IPS-20b (cell line): ENCODE measurements at regions not wholly inside any gene's neighbourhood (a gene's known extent, or its start where the extent isn't known, plus 50 kb on each side); places are given as distances from the start of the nearest gene placed in this dataset.

Experiments used
- H3K27ac ChIP-seq: one replicate; pipeline ENCODE4 v1.5.1; 2013; ENCODE audit warnings: low read length
- H3K27me3 ChIP-seq: 2 replicates; pipeline ENCODE4 v1.6.1; 2013; ENCODE audit warnings: mild to moderate bottlenecking, low read length, inconsistent platforms; ENCODE audit not compliant: insufficient read depth
- H3K36me3 ChIP-seq: 2 replicates; pipeline ENCODE4 v1.6.1; 2013; ENCODE audit warnings: low read depth, mild to moderate bottlenecking, inconsistent platforms, low read length, moderate library complexity; ENCODE audit not compliant: insufficient read depth
- H3K4me1 ChIP-seq: 2 replicates; pipeline ENCODE4 v1.6.1; 2013; ENCODE audit warnings: mild to moderate bottlenecking, control low read depth, inconsistent platforms, low read length, moderate library complexity; ENCODE audit not compliant: insufficient read depth
- H3K4me3 ChIP-seq: 2 replicates; pipeline ENCODE4 v1.5.1; 2013; ENCODE audit warnings: mild to moderate bottlenecking, low read length, inconsistent platforms
- H3K9ac ChIP-seq: 2 replicates; pipeline ENCODE4 v1.6.1; 2013; ENCODE audit warnings: low read depth, mild to moderate bottlenecking, inconsistent platforms, low read length, moderate library complexity
- H3K9me3 ChIP-seq: 2 replicates; pipeline ENCODE4 v1.6.1; 2013; ENCODE audit warnings: mild to moderate bottlenecking, low read depth, low read length, inconsistent platforms; ENCODE audit not compliant: insufficient read depth

DNA sequence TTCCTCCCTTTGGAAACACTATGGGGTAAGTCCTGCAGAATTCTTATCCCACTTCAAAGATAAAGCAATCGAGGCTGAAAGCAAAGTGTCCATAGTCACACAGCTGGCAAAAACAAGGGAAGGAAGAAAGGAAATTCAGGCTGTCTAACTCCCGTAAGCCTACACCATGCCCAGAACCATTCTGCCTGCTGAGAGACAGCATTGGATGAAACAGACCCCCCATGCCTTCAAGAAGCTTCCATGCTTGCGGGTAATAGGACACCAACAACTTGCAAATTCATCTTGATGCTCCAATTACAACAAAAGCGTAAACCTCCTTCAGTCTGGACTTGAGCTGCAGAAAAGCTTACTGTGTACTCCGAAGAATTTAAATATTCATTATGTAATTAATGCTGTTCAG lies 181.1 kb upstream of the WWC1 start:
- H3K9ac ChIP-seq, result no peak overlapping the region
- no peaks in the 10 kb centered on the region for H3K27me3 ChIP-seq
- H3K4me1 ChIP-seq, result peaks cover 26% of the 10 kb centered on the region
- H3K4me3 ChIP-seq, result no peak overlapping the region
- no peaks in the 10 kb centered on the region for H3K9me3 ChIP-seq
- H3K27ac ChIP-seq, result no peak overlapping the region
- H3K36me3 ChIP-seq, result no peaks in the 10 kb centered on the region

- Histone ChIP-seq H3K9me3 (no peaks in the 10 kb centered on the region), H3K4me3 (no peak overlapping the region), H3K27me3 (no peaks in the 10 kb centered on the region), H3K36me3 (no peaks in the 10 kb centered on the region), H3K9ac (no peak overlapping the region), H3K4me1 (peaks cover 18% of the 10 kb centered on the region), H3K27ac (no peak overlapping the region)
Measured at GRCh38 chr5:168110870-168111832, 180.3 kb upstream of the WWC1 start.

- Histone ChIP-seq H3K9ac (no peak overlapping the region), H3K4me3 (no peak overlapping the region), H3K27me3 (no peaks in the 10 kb centered on the region), H3K36me3 (no peaks in the 10 kb centered on the region), H3K9me3 (no peaks in the 10 kb centered on the region), H3K4me1 (peaks cover 28% of the 10 kb centered on the region; the same call in 1 of the 2 replicates), H3K27ac (no peak overlapping the region)
Measured at GRCh38 chr5:168114444-168115017, 176.9 kb upstream of the WWC1 start.

GRCh38 chr5:168117469-168117868 lies 174.0 kb upstream of the WWC1 start:
- Histone ChIP-seq H3K27me3 (no peaks in the 10 kb centered on the region), H3K27ac (no peak overlapping the region), H3K4me1 (peaks cover 15% of the 10 kb centered on the region; the same call in 1 of the 2 replicates), H3K9me3 (no peaks in the 10 kb centered on the region), H3K9ac (no peak overlapping the region), H3K4me3 (no peak overlapping the region), H3K36me3 (no peaks in the 10 kb centered on the region)

GRCh38 chr5:168118042-168118668 lies 173.3 kb upstream of the WWC1 start:
- Histone ChIP-seq H3K27ac (no peak overlapping the region), H3K4me3 (no peak overlapping the region), H3K9me3 (no peaks in the 10 kb centered on the region), H3K27me3 (no peaks in the 10 kb centered on the region), H3K9ac (no peak overlapping the region; the same call in 1 of the 2 replicates), H3K4me1 (peaks cover 15% of the 10 kb centered on the region; the same call in 1 of the 2 replicates), H3K36me3 (no peaks in the 10 kb centered on the region)

DNA sequence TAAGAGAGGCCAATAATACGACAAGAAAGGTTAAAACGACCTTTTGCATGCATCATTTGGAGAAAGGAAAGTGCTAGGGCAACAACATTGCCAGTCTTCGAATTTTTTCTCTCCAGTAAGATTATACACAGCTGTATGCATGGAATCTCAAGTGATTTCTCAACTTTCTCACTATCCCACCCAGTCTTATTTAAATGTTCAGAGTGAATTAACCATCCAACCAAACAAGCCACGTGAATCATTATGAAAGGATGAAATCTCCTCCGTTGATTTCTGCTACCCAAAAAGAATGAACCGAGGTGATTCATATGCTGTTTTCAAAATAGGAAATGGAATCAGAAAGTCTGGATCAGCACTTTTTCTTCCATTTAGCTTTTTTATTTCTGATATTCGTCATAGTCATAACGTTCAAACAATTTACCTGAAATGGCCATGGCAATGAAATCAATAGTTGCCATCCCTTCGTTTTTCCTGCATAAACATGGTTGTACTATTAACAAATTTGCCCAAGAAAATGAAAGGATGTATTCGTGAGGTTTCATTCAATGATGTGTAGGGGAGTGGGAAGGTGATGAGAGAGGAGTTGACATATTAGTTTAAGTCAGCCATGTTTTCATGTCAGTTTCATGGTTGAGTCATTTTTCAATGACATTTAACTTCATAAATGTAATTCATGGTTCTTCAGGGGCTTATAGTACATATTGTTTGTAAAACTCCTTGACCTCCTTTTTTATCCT lies 170.9 kb upstream of the WWC1 start:
- no peak overlapping the region for H3K27ac ChIP-seq
- peaks cover 15% of the 10 kb centered on the region; the same call in 1 of the 2 replicates for H3K4me1 ChIP-seq
- H3K9ac ChIP-seq, result no peak overlapping the region
- no peaks in the 10 kb centered on the region for H3K36me3 ChIP-seq
- no peak overlapping the region for H3K4me3 ChIP-seq
- H3K9me3 ChIP-seq, result no peaks in the 10 kb centered on the region
- no peaks in the 10 kb centered on the region for H3K27me3 ChIP-seq

DNA sequence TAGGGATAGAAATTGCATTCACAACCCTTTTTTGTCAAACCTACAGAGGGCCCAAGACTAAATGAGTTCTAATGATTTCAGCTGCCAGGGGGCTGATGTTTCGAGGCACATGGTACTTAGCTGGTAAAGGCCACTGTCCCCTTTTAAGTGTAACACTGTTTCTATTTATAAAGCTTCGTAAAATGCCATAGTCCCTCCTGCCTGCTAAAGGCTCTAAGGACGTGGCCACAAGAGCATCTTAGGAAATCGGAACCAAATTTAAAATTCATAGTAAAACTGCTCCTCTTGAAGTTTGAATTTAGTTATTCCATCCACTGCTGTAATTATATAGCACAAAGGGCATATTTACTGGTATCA lies 170.3 kb upstream of the WWC1 start:
- H3K9ac ChIP-seq, result no peak overlapping the region
- H3K27ac ChIP-seq, result no peak overlapping the region
- H3K27me3 ChIP-seq, result no peaks in the 10 kb centered on the region
- H3K36me3 ChIP-seq, result no peaks in the 10 kb centered on the region
- H3K4me3 ChIP-seq, result no peak overlapping the region
- H3K9me3 ChIP-seq, result no peaks in the 10 kb centered on the region
- peaks cover 15% of the 10 kb centered on the region; the same call in 1 of the 2 replicates for H3K4me1 ChIP-seq

DNA sequence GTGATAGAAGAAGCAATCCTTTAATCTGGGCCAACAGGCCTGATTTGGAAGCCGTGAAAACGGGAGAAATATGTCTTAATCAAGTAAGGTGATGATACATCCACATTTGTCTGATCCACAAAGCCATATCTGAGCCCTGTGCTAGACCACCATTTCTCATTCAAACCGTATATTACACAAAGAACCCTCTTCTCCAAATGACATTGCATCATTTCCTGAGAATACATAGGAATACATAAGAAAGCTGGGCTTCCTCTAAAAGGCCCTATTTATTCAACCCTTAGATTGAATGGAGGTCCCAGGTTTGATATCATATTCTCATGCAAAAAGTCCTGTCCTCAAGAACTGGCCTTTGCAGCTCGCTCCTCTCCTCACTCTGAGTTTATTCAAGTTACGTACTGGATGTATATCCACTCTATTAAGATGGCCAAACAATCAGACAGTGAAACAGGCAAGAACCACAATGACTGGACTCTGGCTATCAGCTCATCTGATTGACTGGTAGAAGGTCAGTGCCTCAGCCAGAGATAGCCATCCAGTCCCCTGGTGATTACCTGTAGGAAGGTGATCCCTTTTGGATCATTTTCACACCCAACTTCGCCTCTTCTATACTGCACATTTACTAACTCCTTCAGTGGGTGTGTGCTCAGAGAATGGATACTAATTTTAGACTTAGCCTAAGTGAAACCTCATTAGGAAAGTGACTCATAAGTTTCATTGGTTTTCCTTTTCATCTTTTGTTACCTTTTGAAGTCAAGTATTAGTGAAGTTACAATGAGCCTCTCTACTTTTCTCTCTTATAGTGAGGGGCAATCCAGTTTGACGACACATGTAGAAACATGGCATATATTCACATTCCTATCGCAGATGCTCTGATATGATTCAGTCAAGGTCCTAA lies 167.6 kb upstream of the WWC1 start:
- no peaks in the 10 kb centered on the region for H3K9me3 ChIP-seq
- no peak overlapping the region for H3K27ac ChIP-seq
- no peaks in the 10 kb centered on the region for H3K27me3 ChIP-seq
- no peak overlapping the region for H3K4me3 ChIP-seq
- no peaks in the 10 kb centered on the region for H3K36me3 ChIP-seq
- peaks cover 10% of the 10 kb centered on the region; the same call in 1 of the 2 replicates for H3K4me1 ChIP-seq
- no peak overlapping the region for H3K9ac ChIP-seq

DNA sequence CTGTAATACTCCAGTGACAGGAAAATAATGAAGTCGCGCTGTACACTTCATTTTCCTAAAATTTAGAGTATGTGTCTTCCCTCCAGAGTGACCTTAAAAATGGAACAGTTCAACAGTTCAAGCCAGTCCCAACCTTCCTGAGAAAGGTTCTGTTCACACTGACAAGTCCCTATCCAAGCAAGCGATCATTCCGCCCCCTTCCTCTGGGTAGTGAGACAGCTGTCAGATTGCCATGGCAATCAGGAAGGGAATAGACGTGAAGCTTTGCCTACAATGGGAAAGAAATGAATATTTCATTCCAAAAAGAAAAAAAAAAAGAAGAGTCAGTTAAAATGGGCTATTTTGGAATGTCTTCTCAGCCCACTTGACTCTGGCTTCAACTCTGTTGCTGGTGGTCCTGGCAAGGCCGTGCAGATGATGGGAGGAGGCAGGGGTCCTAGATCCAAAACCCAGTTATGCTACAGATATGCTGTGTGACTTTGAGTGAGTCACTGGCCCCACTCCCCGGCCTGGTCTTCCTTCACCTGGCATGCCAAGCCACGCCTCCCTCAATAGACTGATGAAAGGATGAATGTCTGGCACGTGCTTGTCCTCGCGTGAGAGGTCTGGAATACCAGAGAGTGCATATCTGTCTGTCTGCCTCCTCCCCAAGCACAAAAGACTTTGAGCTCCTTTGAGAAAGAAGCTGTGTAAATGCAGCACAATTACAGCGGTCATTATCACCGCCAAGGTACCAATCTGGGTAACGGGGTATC lies 165.8 kb upstream of the WWC1 start:
- no peaks in the 10 kb centered on the region for H3K9me3 ChIP-seq
- no peak overlapping the region for H3K27ac ChIP-seq
- H3K4me1 ChIP-seq, result peaks cover 6% of the 10 kb centered on the region; the same call in 1 of the 2 replicates
- H3K27me3 ChIP-seq, result no peaks in the 10 kb centered on the region
- H3K4me3 ChIP-seq, result no peak overlapping the region
- H3K9ac ChIP-seq, result no peak overlapping the region
- no peaks in the 10 kb centered on the region for H3K36me3 ChIP-seq

- H3K27me3 ChIP-seq, result no peaks in the 10 kb centered on the region
- H3K36me3 ChIP-seq, result no peaks in the 10 kb centered on the region
- no peak overlapping the region for H3K27ac ChIP-seq
- peaks cover 6% of the 10 kb centered on the region; the same call in 1 of the 2 replicates for H3K4me1 ChIP-seq
- no peak overlapping the region for H3K4me3 ChIP-seq
- H3K9me3 ChIP-seq, result no peaks in the 10 kb centered on the region
- H3K9ac ChIP-seq, result no peak overlapping the region
Measured at GRCh38 chr5:168126606-168127005, 164.8 kb upstream of the WWC1 start.
